ENCODE measurements at regions not wholly inside any gene's neighbourhood (a gene's known extent, or its start where the extent isn't known, plus 50 kb on each side); places are given as distances from the start of the nearest gene placed in this dataset.

GRCh38 chr2:156221703-156222102 lies 110.8 kb downstream of the NR4A2 start:
- Histone ChIP-seq H3K27me3 (ENCODE audit: insufficient read depth, poor library complexity, severe bottlenecking) (no peaks in the 10 kb centered on the region), H3K36me3 (ENCODE audit: low read depth) (no peaks in the 10 kb centered on the region), H3K27ac (ENCODE audit: poor library complexity, severe bottlenecking) (no peak overlapping the region), H3K4me3 (ENCODE audit: severe bottlenecking) (no peak overlapping the region), H3K4me1 (ENCODE audit: insufficient read depth, poor library complexity, severe bottlenecking) (peaks cover 2% of the 10 kb centered on the region), H3K9me3 (ENCODE audit: severe bottlenecking) (peaks cover 4% of the 10 kb centered on the region)
- no peak for TF ChIP-seq CTCF (IDR thresholded peaks at IDR 0.05; ENCODE audit: poor library complexity, severe bottlenecking)
- no peak for DNase-seq (ENCODE audit: low spot score)
- ATAC-seq (ENCODE audit: low read depth) = no peak

GRCh38 chr2:156219491-156220100 lies 112.9 kb downstream of the NR4A2 start:
- no peak for TF ChIP-seq CTCF (IDR thresholded peaks at IDR 0.05; ENCODE audit: poor library complexity, severe bottlenecking)
- Histone ChIP-seq H3K36me3 (ENCODE audit: low read depth) (no peaks in the 10 kb centered on the region), H3K4me3 (ENCODE audit: severe bottlenecking) (no peak overlapping the region), H3K9me3 (ENCODE audit: severe bottlenecking) (peaks cover 4% of the 10 kb centered on the region), H3K4me1 (ENCODE audit: insufficient read depth, poor library complexity, severe bottlenecking) (peaks cover 5% of the 10 kb centered on the region), H3K27ac (ENCODE audit: poor library complexity, severe bottlenecking) (no peak overlapping the region), H3K27me3 (ENCODE audit: insufficient read depth, poor library complexity, severe bottlenecking) (no peaks in the 10 kb centered on the region)
- DNase-seq (ENCODE audit: low spot score) (no peak), ATAC-seq (ENCODE audit: low read depth) (no peak)

- peaks cover 5% of the 10 kb centered on the region for H3K4me1 ChIP-seq (ENCODE audit: insufficient read depth, poor library complexity, severe bottlenecking)
- H3K27me3 ChIP-seq (ENCODE audit: insufficient read depth, poor library complexity, severe bottlenecking) = no peaks in the 10 kb centered on the region
- H3K36me3 ChIP-seq (ENCODE audit: low read depth) = no peaks in the 10 kb centered on the region
- peak; percentile 6 for TF ChIP-seq CTCF (IDR thresholded peaks at IDR 0.05; ENCODE audit: poor library complexity, severe bottlenecking)
- H3K27ac ChIP-seq (ENCODE audit: poor library complexity, severe bottlenecking) = no peak overlapping the region
- ATAC-seq (ENCODE audit: low read depth) (no peak), DNase-seq (ENCODE audit: low spot score) (no peak)
- no peaks in the 10 kb centered on the region for H3K9me3 ChIP-seq (ENCODE audit: severe bottlenecking)
- H3K4me3 ChIP-seq (ENCODE audit: severe bottlenecking) = no peak overlapping the region
Observed at GRCh38 chr2:156215656-156216055, 116.9 kb downstream of the NR4A2 start.

GRCh38 chr2:156211318-156211717 lies 121.2 kb downstream of the NR4A2 start:
- DNase-seq (ENCODE audit: low spot score) (no peak), ATAC-seq (ENCODE audit: low read depth) (peak; percentile 48; the same call in 1 of the 3 replicates)
- TF ChIP-seq CTCF (IDR thresholded peaks at IDR 0.05; ENCODE audit: poor library complexity, severe bottlenecking) = no peak
- Histone ChIP-seq H3K36me3 (ENCODE audit: low read depth) (no peaks in the 10 kb centered on the region), H3K4me1 (ENCODE audit: insufficient read depth, poor library complexity, severe bottlenecking) (no peaks in the 10 kb centered on the region), H3K27ac (ENCODE audit: poor library complexity, severe bottlenecking) (no peak overlapping the region), H3K4me3 (ENCODE audit: severe bottlenecking) (no peak overlapping the region), H3K9me3 (ENCODE audit: severe bottlenecking) (no peaks in the 10 kb centered on the region), H3K27me3 (ENCODE audit: insufficient read depth, poor library complexity, severe bottlenecking) (no peaks in the 10 kb centered on the region)

- Histone ChIP-seq H3K4me3 (ENCODE audit: severe bottlenecking) (no peak overlapping the region), H3K4me1 (ENCODE audit: insufficient read depth, poor library complexity, severe bottlenecking) (no peaks in the 10 kb centered on the region), H3K36me3 (ENCODE audit: low read depth) (no peaks in the 10 kb centered on the region), H3K9me3 (ENCODE audit: severe bottlenecking) (no peaks in the 10 kb centered on the region), H3K27me3 (ENCODE audit: insufficient read depth, poor library complexity, severe bottlenecking) (no peaks in the 10 kb centered on the region), H3K27ac (ENCODE audit: poor library complexity, severe bottlenecking) (no peak overlapping the region)
- DNase-seq (ENCODE audit: low spot score) (no peak), ATAC-seq (ENCODE audit: low read depth) (no peak)
- no peak for TF ChIP-seq CTCF (IDR thresholded peaks at IDR 0.05; ENCODE audit: poor library complexity, severe bottlenecking)
Observed at GRCh38 chr2:156206355-156206754, 126.2 kb downstream of the NR4A2 start.
